A549 (cell line): ENCODE measurements at regions not wholly inside any gene's neighbourhood (a gene's known extent, or its start where the extent isn't known, plus 50 kb on each side); places are given as distances from the start of the nearest gene placed in this dataset.

Experiments used
- ATAC-seq, 2 experiments: fragments of 200-7000 bp in 1 of 2; fragments of >200 bp in 1 of 2; cut with Nextera tagmentation in 1 of 2; cut with Tn5 transposase in 1 of 2; 3 replicates each; pipeline versions ENCODE4 v1.8.0 to v1.9.1; 2018 to 2020; ENCODE audit warnings: mild to moderate bottlenecking in 1 of 2, moderate library complexity in 1 of 2
- CTCF ChIA-PET: fragments of 300-600 bp; sonication (Branson Sonifier 250); formaldehyde crosslinking; extraction: SDS; loops from one replicate; lab custom pipeline; 2021; ENCODE audit warnings: antibody characterized with exemption, inconsistent platforms; lab: Yijun Ruan, JAX
- POLR2A ChIA-PET: fragments of 350-600 bp; formaldehyde crosslinking; extraction: SDS; loops from one replicate; lab custom pipeline; 2021; ENCODE audit warnings: antibody characterized with exemption, inconsistent platforms; lab: Yijun Ruan, JAX
- DNase-seq, 2 experiments: peaks; one replicate each; pipeline versions ENCODE4 v3.0.0 to v3.0.0-alpha.2; 2011 to 2016; ENCODE audit warnings: low read depth in 1 of 2, low spot score in 1 of 2
- FAIRE-seq: peaks from 2 replicates; lab custom pipeline; 2011; peaks lifted over from hg19 to GRCh38; lab: Jason Lieb, UNC
- H3K27ac ChIP-seq, 2 experiments: fragments of >200 bp; sonication (Bioruptor Twin); formaldehyde crosslinking; 3 replicates each; pipeline ENCODE4 v1.5.1; 2016 to 2017
- H3K4me1 ChIP-seq: fragments of >200 bp; sonication (Bioruptor Twin); formaldehyde crosslinking; 3 replicates; pipeline ENCODE4 v1.6.1; 2016
- H3K4me2 ChIP-seq: fragments of >200 bp; sonication (Bioruptor Twin); formaldehyde crosslinking; 3 replicates; pipeline ENCODE4 v1.6.1; 2016
- H3K4me3 ChIP-seq: fragments of >200 bp; sonication (Bioruptor Twin); formaldehyde crosslinking; 3 replicates; pipeline ENCODE4 v1.5.1; 2016
- H3K9me3 ChIP-seq: fragments of >200 bp; sonication (Bioruptor Twin); formaldehyde crosslinking; 3 replicates; pipeline ENCODE4 v1.6.1; 2016
- CBX2 ChIP-seq: fragments of 200-600 bp; sonication (generic); IDR thresholded peaks from 2 replicates; pipeline ENCODE4 v1.6.1; 2016; ENCODE audit warnings: low read depth, mild to moderate bottlenecking, borderline replicate concordance
- EHF ChIP-seq: fragments of 250-450 bp; sonication (Bioruptor Pico); IDR thresholded peaks from 2 replicates; pipeline ENCODE4 v1.5.0; 2020; ENCODE audit warnings: mild to moderate bottlenecking
- EP300 ChIP-seq, 2 experiments: fragments of >200 bp; sonication (Bioruptor Twin); formaldehyde crosslinking; IDR thresholded peaks; 2 replicates in 1 of 2; 3 replicates in 1 of 2; pipeline ENCODE4 v1.6.1; 2016 to 2017
- ESRRA ChIP-seq: fragments of 150-350 bp; IDR thresholded peaks from 2 replicates; pipeline ENCODE4 v1.6.1; 2014; ENCODE audit warnings: mild to moderate bottlenecking, low read length, borderline replicate concordance
- HOXA7 ChIP-seq: fragments of 250-450 bp; sonication (Bioruptor Pico); IDR thresholded peaks from 2 replicates; pipeline ENCODE4 v1.5.0; 2020; ENCODE audit warnings: mild to moderate bottlenecking, moderate library complexity
- JUNB ChIP-seq: fragments of >200 bp; sonication (Bioruptor Twin); formaldehyde crosslinking; IDR thresholded peaks from 2 replicates; pipeline ENCODE4 v1.6.1; 2016
- KDM1A ChIP-seq: fragments of 200-600 bp; sonication (generic); IDR thresholded peaks from 2 replicates; pipeline ENCODE4 v1.6.1; 2016; ENCODE audit warnings: low read depth, mild to moderate bottlenecking
- MAZ ChIP-seq: fragments of 150-350 bp; IDR thresholded peaks from 2 replicates; pipeline ENCODE4 v1.6.1; 2014; ENCODE audit warnings: antibody characterized with exemption, low read depth, low read length, borderline replicate concordance
- NFE2L2 ChIP-seq: fragments of 150-350 bp; conservative IDR thresholded peaks from 2 replicates; pipeline ENCODE4 v1.6.1; 2014; ENCODE audit warnings: low read length
- NR3C1 ChIP-seq: fragments of >200 bp; sonication (Bioruptor Twin); formaldehyde crosslinking; IDR thresholded peaks from 3 replicates; pipeline ENCODE4 v1.6.1; 2017
- POLR2AphosphoS2 ChIP-seq: conservative IDR thresholded peaks from 2 replicates; pipeline ENCODE4 v1.6.1; 2012; ENCODE audit warnings: low read length, improper control_type of control experiment, inconsistent platforms
- RFX5 ChIP-seq: fragments of 450-650 bp; IDR thresholded peaks from 2 replicates; pipeline ENCODE4 v1.7.1; 2014; ENCODE audit warnings: antibody characterized with exemption, mild to moderate bottlenecking, moderate library complexity
- RNF2 ChIP-seq: fragments of 200-600 bp; sonication (generic); IDR thresholded peaks from 2 replicates; pipeline ENCODE4 v1.6.1; 2016; ENCODE audit warnings: low read depth, mild to moderate bottlenecking, antibody characterized with exemption, moderate library complexity, borderline replicate concordance
- TP53 ChIP-seq: fragments of 250-450 bp; sonication (Bioruptor Pico); IDR thresholded peaks from 2 replicates; pipeline ENCODE4 v1.5.0; 2021; ENCODE audit warnings: mild to moderate bottlenecking, moderate library complexity
- ZNF302 ChIP-seq: fragments of 250-450 bp; sonication (Bioruptor Pico); IDR thresholded peaks from 2 replicates; pipeline ENCODE4 v1.9.0; 2021; ENCODE audit warnings: inconsistent platforms, mild to moderate bottlenecking, moderate library complexity
- WGBS: methylation state at CpG from one replicate; pipeline ENCODE4 v1.1.6; 2017; ENCODE audit errors: missing lambda C conversion rate; 5-methylcytosine and 5-hydroxymethylcytosine counted together
- TF ChIP-seq, protein P1 (sequence below): fragments of 200-600 bp; sonication (generic); IDR thresholded peaks from 2 replicates; pipeline ENCODE4 v1.6.1; 2016; ENCODE audit warnings: antibody characterized with exemption, mild to moderate bottlenecking, moderate library complexity
- TF ChIP-seq, protein P2 (sequence below): fragments of 150-350 bp; IDR thresholded peaks from 2 replicates; pipeline ENCODE4 v1.6.1; 2014; ENCODE audit warnings: low read depth, mild to moderate bottlenecking, low read length
- TF ChIP-seq, protein P3 (sequence below): IDR thresholded peaks from 2 replicates; pipeline ENCODE4 v1.6.1; 2012; ENCODE audit warnings: low read depth, borderline replicate concordance
- TF ChIP-seq, protein P4 (sequence below): fragments of >200 bp; sonication (Bioruptor Twin); formaldehyde crosslinking; IDR thresholded peaks from 3 replicates; pipeline ENCODE4 v1.6.1; 2016
- TF ChIP-seq, protein P5 (sequence below): fragments of >200 bp; sonication (Bioruptor Twin); formaldehyde crosslinking; IDR thresholded peaks from 2 replicates; pipeline ENCODE4 v1.6.1; 2016

DNA sequence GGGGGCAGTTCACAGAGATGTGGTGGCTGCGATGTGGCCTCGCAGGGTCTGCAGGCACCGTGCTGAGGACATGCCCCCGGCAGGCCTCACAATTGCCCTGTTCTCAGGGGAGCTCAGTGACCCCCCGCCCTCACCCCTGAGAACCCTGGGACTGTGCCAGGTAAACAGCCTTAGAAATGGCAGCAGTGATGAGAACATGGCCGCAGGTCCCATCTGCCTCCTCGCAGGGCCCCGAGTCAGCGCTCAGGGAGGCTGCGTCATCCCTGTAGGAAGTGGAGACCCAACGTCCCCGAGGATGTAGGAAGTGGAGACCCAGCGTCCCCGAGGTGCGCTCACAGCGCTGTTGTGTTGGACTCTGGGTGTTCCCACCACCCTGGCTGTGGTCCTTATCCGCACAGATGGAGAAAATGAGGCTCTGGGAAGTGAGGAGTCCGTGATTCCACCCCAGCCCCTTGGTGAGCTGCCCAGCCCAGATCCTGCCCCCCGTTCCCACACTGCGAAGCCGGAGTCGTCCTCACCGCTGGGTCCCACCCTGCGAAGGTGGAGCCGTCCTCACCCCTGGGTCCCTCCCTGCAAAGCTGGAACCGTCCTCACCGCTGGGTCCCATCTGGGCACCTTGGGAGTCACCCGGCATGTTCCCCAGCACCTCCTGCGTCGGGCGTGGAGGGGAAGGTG, 1086.8 kb downstream of the BRD1 start:
- DNase-seq, result no peak
- CTCF ChIA-PET, result no interaction called here
- no peak for FAIRE-seq
- TF ChIP-seq ZNF302, result no peak
- no peak for TF ChIP-seq EHF (CRISPR knock-in tag)
- TF ChIP-seq NR3C1, result no peak
- no peak for TF ChIP-seq HOXA7 (CRISPR knock-in tag)
- no peak for TF ChIP-seq MAZ
- TF ChIP-seq RFX5, result no peak
- TF ChIP-seq JUNB, result no peak
- TF ChIP-seq, protein P1, sequence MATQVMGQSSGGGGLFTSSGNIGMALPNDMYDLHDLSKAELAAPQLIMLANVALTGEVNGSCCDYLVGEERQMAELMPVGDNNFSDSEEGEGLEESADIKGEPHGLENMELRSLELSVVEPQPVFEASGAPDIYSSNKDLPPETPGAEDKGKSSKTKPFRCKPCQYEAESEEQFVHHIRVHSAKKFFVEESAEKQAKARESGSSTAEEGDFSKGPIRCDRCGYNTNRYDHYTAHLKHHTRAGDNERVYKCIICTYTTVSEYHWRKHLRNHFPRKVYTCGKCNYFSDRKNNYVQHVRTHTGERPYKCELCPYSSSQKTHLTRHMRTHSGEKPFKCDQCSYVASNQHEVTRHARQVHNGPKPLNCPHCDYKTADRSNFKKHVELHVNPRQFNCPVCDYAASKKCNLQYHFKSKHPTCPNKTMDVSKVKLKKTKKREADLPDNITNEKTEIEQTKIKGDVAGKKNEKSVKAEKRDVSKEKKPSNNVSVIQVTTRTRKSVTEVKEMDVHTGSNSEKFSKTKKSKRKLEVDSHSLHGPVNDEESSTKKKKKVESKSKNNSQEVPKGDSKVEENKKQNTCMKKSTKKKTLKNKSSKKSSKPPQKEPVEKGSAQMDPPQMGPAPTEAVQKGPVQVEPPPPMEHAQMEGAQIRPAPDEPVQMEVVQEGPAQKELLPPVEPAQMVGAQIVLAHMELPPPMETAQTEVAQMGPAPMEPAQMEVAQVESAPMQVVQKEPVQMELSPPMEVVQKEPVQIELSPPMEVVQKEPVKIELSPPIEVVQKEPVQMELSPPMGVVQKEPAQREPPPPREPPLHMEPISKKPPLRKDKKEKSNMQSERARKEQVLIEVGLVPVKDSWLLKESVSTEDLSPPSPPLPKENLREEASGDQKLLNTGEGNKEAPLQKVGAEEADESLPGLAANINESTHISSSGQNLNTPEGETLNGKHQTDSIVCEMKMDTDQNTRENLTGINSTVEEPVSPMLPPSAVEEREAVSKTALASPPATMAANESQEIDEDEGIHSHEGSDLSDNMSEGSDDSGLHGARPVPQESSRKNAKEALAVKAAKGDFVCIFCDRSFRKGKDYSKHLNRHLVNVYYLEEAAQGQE, result no peak
- TF ChIP-seq ESRRA, result no peak
- TF ChIP-seq KDM1A, result no peak
- TF ChIP-seq CBX2, result no peak
- TF ChIP-seq NFE2L2, result no peak
- TF ChIP-seq, protein P2, sequence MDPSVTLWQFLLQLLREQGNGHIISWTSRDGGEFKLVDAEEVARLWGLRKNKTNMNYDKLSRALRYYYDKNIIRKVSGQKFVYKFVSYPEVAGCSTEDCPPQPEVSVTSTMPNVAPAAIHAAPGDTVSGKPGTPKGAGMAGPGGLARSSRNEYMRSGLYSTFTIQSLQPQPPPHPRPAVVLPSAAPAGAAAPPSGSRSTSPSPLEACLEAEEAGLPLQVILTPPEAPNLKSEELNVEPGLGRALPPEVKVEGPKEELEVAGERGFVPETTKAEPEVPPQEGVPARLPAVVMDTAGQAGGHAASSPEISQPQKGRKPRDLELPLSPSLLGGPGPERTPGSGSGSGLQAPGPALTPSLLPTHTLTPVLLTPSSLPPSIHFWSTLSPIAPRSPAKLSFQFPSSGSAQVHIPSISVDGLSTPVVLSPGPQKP, result no peak
- no peak for TF ChIP-seq EP300 (IDR thresholded peaks at IDR 0.05)
- TF ChIP-seq, protein P3, sequence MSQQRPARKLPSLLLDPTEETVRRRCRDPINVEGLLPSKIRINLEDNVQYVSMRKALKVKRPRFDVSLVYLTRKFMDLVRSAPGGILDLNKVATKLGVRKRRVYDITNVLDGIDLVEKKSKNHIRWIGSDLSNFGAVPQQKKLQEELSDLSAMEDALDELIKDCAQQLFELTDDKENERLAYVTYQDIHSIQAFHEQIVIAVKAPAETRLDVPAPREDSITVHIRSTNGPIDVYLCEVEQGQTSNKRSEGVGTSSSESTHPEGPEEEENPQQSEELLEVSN, result no peak
- TF ChIP-seq, protein P4, sequence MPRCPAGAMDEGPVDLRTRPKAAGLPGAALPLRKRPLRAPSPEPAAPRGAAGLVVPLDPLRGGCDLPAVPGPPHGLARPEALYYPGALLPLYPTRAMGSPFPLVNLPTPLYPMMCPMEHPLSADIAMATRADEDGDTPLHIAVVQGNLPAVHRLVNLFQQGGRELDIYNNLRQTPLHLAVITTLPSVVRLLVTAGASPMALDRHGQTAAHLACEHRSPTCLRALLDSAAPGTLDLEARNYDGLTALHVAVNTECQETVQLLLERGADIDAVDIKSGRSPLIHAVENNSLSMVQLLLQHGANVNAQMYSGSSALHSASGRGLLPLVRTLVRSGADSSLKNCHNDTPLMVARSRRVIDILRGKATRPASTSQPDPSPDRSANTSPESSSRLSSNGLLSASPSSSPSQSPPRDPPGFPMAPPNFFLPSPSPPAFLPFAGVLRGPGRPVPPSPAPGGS, result no peak
- no peak for TF ChIP-seq RNF2
- TF ChIP-seq, protein P5, sequence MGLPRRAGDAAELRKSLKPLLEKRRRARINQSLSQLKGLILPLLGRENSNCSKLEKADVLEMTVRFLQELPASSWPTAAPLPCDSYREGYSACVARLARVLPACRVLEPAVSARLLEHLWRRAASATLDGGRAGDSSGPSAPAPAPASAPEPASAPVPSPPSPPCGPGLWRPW, result no peak
- TF ChIP-seq TP53, result no peak
- no peak for TF ChIP-seq POLR2AphosphoS2
- Histone ChIP-seq H3K4me3 (no peak overlapping the region), H3K9me3 (no peaks in the 10 kb centered on the region), H3K4me1 (peaks cover 3% of the 10 kb centered on the region; the same call in 1 of the 3 replicates), H3K4me2 (no peak overlapping the region), H3K27ac (no peak overlapping the region)
- no peak for ATAC-seq
- WGBS, result 83% methylated on average over 10 of the region's 31 CpGs
- POLR2A ChIA-PET, result no interaction called here
